LNCaP clone FGC (cell line): ENCODE measurements at regions not wholly inside any gene's neighbourhood (a gene's known extent, or its start where the extent isn't known, plus 50 kb on each side); places are given as distances from the start of the nearest gene placed in this dataset.
"Not testable (repeated sequence)": the region's sequence is repeated elsewhere in the genome, so short reads cannot be mapped to it uniquely, and the experiment has no call there.

Experiments
- DNase-seq: peaks from one replicate; pipeline ENCODE4 v3.0.0-alpha.2; 2011; ENCODE audit warnings: low read depth
- H3K4me3 ChIP-seq: 2 replicates; pipeline ENCODE4 v1.5.1; 2011; ENCODE audit warnings: mild to moderate bottlenecking, low read depth, low read length, control low read depth

- DNase-seq, H3K4me3 ChIP-seq: not testable (repeated sequence)
Measured at GRCh38 chr1:146355373-146355772, 126.6 kb upstream of the NOTCH2NLA start.

DNA sequence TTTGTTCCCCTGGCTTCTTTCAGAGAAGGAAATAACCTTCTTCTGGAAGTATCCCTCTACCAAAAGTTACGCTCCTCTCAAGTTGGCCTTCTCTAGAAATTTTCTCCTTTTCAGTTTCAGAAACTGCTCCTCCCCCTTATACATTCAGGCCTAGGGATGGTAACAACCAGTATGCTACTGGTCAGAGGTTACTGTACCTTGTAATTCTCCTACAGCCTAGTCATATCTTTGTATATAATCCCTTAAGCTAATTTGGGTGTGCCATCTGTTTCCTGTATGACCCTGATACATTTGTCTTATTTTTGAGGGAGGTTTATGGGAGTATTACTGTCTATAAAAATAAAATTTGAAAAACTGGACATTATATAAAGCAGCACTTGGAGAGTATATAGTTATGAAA is 98.0 kb upstream of the NOTCH2NLA start:
- not testable (repeated sequence) for H3K4me3 ChIP-seq, DNase-seq

DNA sequence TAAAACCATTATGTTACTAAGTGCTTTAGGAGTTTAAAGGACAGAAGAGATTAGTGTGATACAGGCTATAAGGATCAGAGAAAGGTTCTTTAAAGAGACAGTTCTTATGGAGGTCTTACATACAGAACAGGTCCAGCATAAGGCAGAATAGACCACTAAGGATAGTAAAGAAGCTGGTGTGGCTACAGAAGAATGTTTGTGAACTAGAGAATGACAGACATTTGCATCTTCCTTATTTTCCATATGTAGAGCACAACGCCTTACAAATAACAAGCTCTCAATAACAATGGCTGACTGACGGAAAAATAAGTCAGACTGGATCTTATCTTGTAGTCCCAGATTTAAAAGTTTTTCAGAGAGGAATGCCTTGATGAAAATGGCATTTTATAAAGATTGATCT is 95.6 kb upstream of the NOTCH2NLA start:
- not testable (repeated sequence) for DNase-seq

GRCh38 chr1:146323302-146323701 is 94.5 kb upstream of the NOTCH2NLA start:
- H3K4me3 ChIP-seq, DNase-seq: not testable (repeated sequence)

More for the DNA sequence above, 95.6 kb upstream of the NOTCH2NLA start:
- not testable (repeated sequence) for H3K4me3 ChIP-seq

DNA sequence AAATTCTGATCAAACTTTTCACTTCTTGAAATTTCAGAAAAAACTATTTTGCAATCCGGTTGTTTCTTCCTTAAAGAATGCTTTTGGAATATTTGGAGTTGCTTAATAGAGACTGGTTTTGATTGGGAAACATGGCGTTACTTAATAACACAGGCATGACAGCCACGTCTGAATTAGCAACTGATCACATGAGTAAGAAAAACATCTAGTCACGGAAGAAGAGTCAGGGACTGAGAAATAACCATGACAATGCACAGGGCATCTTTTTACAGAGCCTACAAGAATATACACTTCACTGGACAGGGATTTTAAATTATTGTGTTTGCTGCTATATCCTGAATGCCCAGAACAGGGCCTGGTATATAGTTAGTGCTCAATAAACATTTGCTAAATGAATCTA is 94.1 kb upstream of the NOTCH2NLA start:
- DNase-seq, H3K4me3 ChIP-seq: not testable (repeated sequence)

GRCh38 chr1:146318715-146319114 is 89.9 kb upstream of the NOTCH2NLA start:
- not testable (repeated sequence) for H3K4me3 ChIP-seq, DNase-seq

DNA sequence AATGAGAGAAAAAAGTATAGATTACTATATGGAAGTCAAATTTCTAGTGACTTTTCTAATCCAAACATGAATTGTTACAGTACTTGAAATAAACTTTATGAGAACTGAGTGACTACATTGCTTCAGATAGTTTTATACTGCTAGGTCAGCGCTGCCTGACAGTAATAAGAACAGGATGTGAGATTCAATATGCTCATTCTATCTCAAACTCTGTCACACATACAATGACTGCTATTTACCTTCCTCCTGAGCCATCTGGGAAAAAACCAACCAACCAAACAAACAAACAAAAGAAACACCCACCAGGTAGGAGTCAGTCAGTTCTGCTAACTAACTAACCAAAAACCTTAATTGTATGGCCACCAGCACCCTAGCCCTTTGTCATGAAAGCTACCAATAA is 89.0 kb upstream of the NOTCH2NLA start:
- not testable (repeated sequence) for DNase-seq, H3K4me3 ChIP-seq

DNA sequence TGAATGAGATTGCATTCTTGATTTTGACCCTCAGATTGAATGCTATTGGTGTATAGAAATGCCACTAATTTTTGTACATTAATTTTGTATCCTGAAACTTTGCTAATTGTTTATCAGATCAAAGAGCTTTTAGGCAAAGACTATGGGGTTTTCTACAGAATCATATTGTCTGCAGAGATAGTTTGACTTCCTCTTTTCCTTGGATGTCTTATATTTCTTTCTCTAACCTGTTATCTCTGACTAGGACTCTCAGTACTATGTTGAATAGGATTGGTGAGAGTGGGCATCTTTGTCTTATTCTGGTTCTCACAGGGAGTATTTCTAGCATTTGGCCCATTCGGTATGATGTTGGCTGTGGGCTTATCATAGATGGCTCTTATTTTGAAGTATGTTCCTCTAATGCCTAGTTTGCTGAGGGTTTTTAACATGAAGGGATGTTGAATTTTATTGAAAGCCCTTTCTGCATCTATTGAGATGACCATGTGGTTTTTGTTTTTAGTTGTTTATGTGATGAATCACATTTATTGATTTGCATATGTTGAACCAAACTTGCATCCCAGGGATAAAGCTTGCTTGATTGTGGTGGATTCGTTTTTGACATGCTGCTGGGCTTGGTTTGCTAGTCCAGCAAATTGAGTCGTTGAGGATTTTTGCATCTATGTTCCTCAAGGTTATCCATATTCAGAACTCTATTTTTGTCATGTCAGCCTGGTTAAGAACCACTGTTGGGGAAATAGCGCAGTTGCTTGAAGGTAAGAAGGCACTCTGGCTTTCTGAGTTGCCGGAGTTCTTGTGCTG is 85.8 kb upstream of the NOTCH2NLA start:
- not testable (repeated sequence) for H3K4me3 ChIP-seq, DNase-seq

GRCh38 chr1:146310579-146310978 is 81.8 kb upstream of the NOTCH2NLA start:
- not testable (repeated sequence) for H3K4me3 ChIP-seq, DNase-seq

DNA sequence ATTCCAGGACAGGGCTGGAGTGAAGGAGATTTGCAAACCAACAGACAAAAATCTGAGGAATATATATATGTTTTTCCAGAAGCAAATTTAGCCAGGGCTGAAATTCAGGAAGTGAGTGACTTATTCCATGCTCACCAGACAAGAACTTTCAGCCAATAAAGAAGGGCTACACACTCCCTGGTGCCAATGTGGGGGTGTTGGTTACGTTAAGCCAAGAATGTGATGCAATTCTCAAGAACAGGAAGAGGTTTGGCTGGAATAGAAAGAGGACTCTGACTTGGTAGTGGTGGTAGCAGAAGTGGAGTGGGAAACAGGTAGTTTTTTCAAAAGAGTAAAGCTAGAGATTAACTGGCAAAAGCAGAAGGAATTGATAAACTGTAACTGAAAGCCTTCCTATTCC is 80.6 kb upstream of the NOTCH2NLA start:
- not testable (repeated sequence) for DNase-seq, H3K4me3 ChIP-seq

DNA sequence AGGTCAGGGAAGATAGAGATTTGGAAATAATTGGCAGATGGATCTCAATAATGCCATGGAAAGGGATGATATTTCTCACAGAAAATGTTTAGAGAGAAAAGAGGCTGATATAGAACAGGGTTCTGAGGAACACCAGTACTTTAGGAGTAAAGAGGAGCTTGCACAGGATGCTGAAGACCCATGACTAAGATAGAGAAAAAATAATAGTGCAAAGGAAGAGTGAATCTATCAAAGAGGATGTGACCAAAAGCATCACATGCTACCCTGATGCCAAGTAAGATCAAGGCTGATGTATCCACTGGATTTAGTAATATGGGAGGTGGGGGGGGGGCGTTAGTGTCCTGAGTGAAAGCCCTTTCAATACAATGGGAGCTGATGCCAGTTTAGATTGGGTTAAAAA is 80.1 kb upstream of the NOTCH2NLA start:
- DNase-seq, H3K4me3 ChIP-seq: not testable (repeated sequence)

DNA sequence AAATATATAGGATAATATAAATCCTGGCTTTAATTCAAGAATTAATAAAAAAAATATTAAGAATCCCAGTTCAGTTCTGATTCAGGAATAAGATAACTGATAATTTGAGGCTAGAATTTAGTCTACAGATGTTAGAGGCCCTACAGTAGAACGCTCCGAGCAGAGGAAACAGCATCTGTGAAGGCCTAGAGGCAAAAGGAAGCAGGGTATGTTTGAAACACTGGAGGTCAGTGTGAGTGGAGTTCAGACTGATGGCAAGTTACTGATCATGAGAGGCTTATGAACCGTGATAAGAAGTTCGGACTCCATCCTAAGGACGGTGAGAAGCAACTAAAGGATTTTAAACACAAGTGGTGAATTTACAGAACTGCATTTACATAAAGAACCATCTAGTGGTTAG is 79.3 kb upstream of the NOTCH2NLA start:
- DNase-seq, H3K4me3 ChIP-seq: not testable (repeated sequence)

- not testable (repeated sequence) for DNase-seq, H3K4me3 ChIP-seq
Measured at GRCh38 chr1:146307632-146308031, 78.8 kb upstream of the NOTCH2NLA start.

DNA sequence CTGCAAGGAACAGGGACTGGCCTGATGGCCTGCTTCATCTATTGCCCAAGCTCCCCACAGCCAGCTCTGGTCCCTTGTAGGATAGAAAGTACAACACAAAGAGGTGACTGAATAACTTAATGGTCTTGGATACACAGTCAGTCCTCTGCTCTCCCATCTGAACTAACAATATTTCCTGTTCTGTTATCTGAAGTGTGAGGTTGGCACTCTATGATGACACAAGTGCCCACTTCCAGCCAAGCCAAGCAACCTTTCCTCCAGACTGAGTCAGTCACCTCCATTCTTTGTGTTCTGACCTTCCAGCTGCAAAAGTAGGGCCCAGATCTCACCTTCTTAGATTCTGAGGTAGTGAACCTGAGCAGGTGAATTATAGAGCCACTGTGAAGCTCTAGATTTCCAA is 77.8 kb upstream of the NOTCH2NLA start:
- not testable (repeated sequence) for DNase-seq, H3K4me3 ChIP-seq

DNA sequence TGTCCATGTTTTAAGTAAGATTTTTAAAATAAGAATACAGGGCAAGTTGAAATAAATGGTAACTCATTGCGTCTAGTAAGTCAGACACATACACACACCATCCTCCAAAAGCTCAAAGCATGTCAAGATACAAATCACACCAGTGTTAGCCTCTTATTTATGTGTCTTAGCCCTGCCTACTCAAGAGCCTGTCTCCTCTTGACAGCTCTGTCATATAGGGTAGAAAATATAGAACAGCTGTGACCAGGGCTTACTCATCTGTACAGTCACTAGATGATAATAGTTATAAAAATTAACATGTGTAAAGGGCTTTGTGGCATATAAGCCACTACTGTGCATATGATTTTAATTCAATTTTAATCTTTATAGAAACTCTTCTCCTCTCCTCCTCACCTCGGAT is 76.6 kb upstream of the NOTCH2NLA start:
- H3K4me3 ChIP-seq, DNase-seq: not testable (repeated sequence)

DNA sequence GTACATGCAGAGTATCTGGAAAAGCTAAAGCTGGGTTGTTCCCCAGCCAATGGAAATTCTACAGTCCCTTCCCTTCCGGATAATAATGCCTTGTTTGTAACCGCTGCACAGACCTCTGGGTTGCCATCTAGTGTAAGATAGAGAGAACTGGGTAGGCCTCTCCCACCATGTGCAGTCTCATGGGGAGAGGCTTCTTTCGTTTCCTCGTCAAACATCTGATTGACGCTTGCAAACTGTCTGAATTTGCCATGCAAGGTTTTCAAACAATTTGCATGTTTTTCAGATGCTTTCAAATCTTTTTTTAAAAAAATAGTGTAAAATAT is 69.7 kb upstream of the NOTCH2NLA start:
- not testable (repeated sequence) for DNase-seq, H3K4me3 ChIP-seq

- DNase-seq, H3K4me3 ChIP-seq: not testable (repeated sequence)
Measured at GRCh38 chr1:146297781-146298574, 69.2 kb upstream of the NOTCH2NLA start.

DNA sequence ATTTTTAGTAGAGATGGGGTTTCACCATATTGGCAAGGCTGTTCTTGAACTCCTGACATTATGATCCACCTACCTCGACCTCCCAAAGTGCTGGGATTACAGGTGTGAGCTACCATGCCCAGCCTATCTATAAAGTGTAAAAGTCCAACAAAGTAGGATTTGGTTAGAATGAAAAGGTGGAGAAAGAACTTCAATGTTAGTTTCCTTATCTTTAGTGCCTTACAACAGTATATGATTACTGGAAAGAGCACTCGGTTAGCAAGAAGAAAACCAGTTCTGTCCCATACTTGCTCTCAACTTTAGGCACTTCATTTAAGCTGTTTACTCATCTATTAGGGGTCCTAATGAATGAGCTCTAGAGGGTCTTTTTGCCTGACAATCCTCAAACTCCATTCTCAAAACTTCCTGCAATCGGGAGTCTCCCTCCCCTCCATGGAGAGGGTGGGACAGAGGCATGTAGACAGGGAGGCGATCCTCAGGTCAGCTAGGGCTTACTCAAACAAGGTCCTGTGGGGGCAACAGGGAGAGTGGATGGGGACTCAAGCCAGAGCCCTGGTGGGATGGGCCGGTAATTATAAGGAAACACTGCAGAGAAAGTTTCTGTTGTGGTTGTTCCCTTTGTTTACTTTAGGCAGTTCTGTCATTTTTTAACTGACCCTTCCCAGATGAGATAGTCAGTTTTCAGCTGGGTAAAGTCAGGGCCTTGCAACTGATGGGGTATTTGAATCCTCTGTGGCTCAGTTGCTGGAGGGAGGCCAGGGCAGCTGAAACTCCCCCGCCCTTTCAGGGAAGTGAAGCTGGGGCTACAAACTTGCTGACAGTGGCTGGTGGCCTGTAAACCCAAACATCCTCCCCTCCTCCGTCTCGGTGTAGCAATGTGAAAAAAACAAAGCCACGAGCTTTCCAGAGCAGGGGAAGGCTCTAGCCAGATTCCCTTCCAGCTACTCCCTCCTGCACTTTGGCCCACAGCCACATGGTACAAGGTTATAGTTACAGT is 64.4 kb upstream of the NOTCH2NLA start:
- not testable (repeated sequence) for DNase-seq, H3K4me3 ChIP-seq

DNA sequence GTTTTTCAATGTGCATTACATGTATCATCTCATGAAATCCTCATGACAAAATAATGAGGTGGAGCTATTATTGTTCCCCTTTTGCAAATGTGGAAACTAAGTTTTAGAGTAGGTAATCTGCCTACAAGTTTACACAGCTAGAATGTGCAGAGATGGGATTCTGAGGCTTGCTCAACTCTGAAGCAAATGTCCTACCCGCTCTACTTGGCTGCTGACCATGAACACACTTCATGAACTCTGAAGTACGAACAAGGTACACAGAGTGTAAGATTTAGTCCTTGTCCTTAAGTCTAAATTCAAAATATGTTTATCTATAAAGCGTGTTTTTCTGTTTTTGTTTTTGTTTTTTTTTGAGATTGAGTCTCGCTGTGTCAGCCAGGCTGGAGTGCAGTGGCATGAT is 63.6 kb upstream of the NOTCH2NLA start:
- not testable (repeated sequence) for H3K4me3 ChIP-seq, DNase-seq
